GM13977 (cell line): ENCODE measurements at regions not wholly inside any gene's neighbourhood (a gene's known extent, or its start where the extent isn't known, plus 50 kb on each side); places are given as distances from the start of the nearest gene placed in this dataset.
"Not testable (repeated sequence)": the region's sequence is repeated elsewhere in the genome, so short reads cannot be mapped to it uniquely, and the experiment has no call there.

Experiments used
- DNase-seq: peaks from one replicate; pipeline ENCODE4 v3.0.0; 2012; ENCODE audit warnings: low spot score
- in situ Hi-C: fragments of 300-500 bp; cut with MboI; formaldehyde crosslinking; loops from one replicate; pipeline ENCODE4 v1.12.0; 2022; ENCODE audit warnings: low sequenced_read_pairs, low pct_unique_long_range_greater_than_20kb, mixed read lengths, inconsistent platforms; ENCODE audit not compliant: unreplicated experiment
- TF ChIP-seq, protein P1 (sequence below): IDR thresholded peaks from 2 replicates; pipeline ENCODE4 v1.5.1; 2012; ENCODE audit warnings: mild to moderate bottlenecking, control low read depth; ENCODE audit not compliant: insufficient read depth; ENCODE audit errors: extremely low read depth, missing control alignments

DNA sequence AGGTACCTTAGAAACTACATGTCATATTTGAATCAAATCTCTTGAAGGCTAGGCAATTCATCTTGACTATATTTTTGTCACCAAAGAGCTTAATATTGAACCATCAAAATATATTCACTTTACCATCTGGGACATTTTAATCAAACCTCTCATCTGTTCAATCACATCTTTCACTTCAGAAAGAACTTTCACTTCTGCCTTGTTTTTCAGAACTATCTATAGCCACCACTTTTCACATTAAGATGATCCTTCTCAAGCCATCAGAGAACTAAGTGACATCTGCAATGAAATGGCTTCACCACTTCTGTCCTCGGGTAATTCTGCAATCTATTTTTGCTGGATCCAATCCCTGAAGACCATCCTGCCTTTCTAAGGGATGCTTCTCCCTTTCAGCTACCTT, 57.8 kb downstream of the OR2B2 start:
- TF ChIP-seq, protein P1, sequence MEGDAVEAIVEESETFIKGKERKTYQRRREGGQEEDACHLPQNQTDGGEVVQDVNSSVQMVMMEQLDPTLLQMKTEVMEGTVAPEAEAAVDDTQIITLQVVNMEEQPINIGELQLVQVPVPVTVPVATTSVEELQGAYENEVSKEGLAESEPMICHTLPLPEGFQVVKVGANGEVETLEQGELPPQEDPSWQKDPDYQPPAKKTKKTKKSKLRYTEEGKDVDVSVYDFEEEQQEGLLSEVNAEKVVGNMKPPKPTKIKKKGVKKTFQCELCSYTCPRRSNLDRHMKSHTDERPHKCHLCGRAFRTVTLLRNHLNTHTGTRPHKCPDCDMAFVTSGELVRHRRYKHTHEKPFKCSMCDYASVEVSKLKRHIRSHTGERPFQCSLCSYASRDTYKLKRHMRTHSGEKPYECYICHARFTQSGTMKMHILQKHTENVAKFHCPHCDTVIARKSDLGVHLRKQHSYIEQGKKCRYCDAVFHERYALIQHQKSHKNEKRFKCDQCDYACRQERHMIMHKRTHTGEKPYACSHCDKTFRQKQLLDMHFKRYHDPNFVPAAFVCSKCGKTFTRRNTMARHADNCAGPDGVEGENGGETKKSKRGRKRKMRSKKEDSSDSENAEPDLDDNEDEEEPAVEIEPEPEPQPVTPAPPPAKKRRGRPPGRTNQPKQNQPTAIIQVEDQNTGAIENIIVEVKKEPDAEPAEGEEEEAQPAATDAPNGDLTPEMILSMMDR: no peak
- peak; percentile 20 for DNase-seq
- in situ Hi-C loops: no loop called here

DNA sequence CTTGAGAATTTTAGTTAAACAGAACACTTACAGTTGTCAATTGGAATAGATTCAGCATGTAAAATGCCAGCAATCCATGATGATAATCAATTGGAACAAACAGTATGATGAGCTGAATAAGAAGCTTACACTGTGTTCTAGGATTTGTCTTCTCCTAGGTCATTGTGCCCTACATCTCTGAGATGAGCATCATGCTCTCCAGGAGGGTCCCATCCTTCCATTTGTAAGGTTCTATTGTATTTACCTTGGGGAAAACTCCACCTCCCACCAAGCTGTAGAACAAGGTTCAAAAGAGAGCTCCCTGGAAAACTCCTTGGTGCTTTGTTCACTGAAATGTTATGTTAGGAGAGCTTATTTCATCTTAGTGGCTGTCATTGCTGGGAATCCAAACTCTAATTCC, 60.8 kb downstream of the OR2B2 start:
- DNase-seq: no peak
- in situ Hi-C loops: no loop called here
- TF ChIP-seq, protein P1: no peak

DNA sequence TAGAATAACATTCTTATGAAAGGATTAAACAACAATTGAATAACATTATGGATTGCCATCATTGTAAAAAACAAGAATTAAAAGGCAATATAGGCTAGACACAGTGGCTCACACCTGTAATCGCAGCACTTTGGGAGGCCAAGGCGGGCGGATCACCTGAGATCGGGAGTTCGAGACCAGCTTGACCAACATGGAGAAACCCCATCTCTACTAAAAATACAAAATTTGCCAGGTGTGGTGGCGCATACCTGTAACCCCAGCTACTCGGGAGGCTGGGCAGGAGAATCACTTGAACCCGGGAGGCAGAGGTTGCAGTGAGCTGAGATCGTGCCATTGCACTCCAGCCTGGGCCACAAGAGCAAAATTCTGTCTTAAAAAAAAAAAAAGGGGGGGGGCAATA, 63.2 kb downstream of the OR2B2 start:
- DNase-seq, in situ Hi-C loops: not testable (repeated sequence)

DNA sequence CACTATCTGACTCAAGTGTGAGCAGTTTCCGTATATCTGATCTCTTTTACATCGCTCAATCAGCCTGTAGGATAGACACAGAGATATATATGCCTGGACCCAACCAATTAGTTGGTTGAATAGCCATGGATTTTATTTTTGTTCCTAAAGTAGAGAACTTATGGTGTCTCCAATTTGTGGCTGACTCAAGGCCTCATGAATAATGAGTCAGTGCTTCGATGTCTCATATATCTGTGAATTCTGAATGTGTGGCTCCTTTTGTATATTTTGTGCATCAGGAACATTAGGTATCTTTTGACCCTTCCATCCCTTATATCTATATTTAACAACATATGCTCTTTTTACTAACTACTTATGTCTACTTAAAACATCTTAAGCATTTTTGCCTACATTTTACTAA, 64.5 kb downstream of the OR2B2 start:
- no peak for DNase-seq
- in situ Hi-C loops: no loop called here
- TF ChIP-seq, protein P1: no peak

DNA sequence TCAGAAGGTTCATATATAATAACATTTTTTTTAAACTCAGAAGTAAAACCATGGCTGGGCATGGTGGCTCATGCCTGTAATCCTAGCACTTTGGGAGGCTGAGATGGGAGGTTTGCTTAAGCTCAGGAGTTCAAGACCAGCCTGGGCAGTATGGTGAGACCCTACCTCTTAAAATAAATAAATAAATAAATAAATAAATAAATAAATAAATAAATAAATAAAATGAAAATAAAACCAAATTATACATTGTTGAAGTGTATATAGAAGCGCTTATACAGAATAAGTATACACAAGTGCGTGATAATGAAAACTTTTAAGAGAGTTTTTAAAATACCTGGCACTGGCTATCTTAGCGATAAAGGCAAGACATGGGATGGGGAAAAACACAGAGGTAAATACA, 71.6 kb downstream of the OR2B2 start:
- TF ChIP-seq, protein P1: no peak
- in situ Hi-C loops: no loop called here
- no peak for DNase-seq

DNA sequence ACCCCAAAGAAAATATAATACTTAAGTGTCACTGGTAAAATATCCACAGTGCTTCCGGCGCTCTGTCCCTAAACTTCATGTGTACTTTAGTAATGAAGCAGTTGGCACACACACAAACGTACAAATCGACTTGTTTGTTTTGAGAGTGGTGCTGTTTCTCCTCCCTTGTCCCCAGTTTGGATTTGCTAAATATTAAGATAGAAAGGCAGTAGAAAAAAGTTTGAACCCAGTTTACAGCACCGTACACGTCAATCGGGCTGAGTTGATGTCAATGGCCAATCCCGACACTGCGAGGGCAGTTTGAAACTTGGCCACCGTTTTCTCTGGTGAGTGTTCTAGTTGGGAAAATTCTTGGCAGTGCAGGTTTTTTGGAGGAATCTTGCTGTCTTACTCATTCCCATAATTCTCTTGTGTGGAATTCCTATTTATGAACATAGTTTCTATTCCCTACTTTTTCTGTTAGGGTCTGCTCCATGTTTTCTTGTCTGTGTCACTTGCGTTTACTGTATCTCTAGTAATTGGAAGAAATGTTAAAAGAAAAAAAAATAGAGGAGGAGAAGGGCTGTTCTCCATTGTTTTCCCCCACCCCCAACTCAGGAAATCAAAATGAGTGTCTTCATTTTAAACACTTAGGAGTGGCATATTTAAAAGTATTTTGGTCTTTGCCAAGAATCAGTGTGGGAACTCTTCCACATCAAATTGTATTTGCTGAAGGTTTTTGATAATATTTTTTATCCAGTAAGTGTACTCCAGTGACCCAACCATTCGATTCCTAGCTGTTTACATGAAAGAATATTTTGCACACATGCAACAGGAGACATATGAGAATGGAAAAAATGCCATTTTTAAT, 72.3 kb downstream of the OR2B2 start:
- in situ Hi-C loops: loop anchor here (5.0 kb wide), 1 partner anchor 32 kb away; a partner anchor contains a TSS

DNA sequence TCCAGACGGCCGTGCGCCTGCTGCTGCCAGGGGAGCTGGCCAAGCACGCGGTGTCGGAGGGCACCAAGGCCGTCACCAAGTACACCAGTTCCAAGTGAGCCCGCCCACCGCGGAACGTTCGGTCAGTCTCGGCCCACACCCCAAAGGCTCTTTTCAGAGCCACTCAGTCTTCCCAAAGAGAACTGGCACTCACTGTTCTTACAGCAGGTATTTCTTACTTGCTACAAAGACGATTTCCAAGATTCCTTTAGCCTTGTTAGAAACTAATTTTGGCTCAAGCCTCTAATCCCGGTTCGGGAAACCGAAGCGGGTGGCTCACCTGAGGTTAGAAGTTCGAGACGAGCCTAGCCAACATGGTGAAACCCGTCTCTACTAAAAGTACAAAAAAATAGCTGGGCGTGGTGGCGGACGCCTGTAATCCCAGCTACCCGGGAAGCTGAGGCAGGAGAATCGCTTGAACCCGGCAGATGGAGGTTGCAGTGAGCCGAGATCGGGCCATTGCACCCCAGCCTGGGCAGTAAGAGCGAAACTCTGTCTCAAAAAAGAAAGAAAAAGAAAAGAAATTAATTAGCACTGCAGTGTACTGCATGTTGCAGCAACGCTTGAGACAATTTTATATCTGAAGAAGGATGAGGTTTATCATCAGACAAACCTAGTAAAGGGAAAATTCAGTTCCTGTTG, 73.1 kb downstream of the OR2B2 start:
- no peak for DNase-seq
- in situ Hi-C loops: loop anchor here (5.0 kb wide), 1 partner anchor 33 kb away; a partner anchor contains a TSS
- TF ChIP-seq, protein P1: no peak

More for the DNA sequence above, 72.3 kb downstream of the OR2B2 start:
- peak; percentile 28 for DNase-seq
- TF ChIP-seq, protein P1: no peak
